ENCODE measurements at regions not wholly inside any gene's neighbourhood (a gene's known extent, or its start where the extent isn't known, plus 50 kb on each side); places are given as distances from the start of the nearest gene placed in this dataset.

DNA sequence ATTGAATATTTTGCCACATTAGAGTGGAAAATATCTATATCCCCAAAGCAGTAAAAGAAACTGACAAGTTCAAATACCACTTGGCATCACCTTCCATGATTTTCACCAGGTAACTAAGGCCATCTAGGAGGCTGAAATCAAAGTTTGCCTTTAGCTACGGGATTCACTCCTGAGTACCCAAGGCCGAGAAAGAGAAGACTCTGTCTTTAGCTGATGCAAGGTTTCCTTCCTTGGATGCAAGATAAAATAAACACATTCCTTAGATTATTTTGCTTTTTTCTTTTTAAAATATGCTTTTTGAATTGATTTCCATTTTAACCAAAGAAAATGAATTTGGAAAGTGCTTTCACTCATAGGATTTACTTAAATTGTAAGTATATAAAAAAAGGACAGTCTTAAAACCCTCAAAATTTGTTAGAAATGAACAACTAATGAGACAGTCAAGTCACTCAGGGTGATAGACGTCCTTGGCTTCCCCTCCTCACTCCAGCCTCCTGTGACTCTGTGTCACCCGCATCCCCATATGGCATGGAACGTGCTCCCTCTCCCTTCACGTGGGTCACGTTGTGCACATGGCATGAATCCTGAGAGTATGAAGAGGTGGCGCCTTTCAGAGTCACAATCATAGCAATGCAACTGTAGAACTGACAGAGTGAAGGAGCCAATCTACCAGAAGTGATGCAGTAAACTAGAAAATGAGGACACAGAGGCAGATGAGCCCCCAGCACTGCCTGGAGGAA lies 148.4 kb downstream of the RTP4 start:
- TF ChIP-seq BCL11A (tag by site-specific recombination; IDR thresholded peaks at IDR 0.05; ENCODE audit: low read depth): no peak
- no peak for TF ChIP-seq CTCF (tag by site-specific recombination; IDR thresholded peaks at IDR 0.05)
- TF ChIP-seq ZNF292 (tag by site-specific recombination; IDR thresholded peaks at IDR 0.05; ENCODE audit: borderline replicate concordance, low read depth): no peak
- TF ChIP-seq ZNF132 (tag by site-specific recombination; IDR thresholded peaks at IDR 0.05; ENCODE audit: borderline replicate concordance): no peak
- TF ChIP-seq ZNF23 (tag by site-specific recombination; IDR thresholded peaks at IDR 0.05; ENCODE audit: borderline replicate concordance): no peak
- TF ChIP-seq, protein P1, sequence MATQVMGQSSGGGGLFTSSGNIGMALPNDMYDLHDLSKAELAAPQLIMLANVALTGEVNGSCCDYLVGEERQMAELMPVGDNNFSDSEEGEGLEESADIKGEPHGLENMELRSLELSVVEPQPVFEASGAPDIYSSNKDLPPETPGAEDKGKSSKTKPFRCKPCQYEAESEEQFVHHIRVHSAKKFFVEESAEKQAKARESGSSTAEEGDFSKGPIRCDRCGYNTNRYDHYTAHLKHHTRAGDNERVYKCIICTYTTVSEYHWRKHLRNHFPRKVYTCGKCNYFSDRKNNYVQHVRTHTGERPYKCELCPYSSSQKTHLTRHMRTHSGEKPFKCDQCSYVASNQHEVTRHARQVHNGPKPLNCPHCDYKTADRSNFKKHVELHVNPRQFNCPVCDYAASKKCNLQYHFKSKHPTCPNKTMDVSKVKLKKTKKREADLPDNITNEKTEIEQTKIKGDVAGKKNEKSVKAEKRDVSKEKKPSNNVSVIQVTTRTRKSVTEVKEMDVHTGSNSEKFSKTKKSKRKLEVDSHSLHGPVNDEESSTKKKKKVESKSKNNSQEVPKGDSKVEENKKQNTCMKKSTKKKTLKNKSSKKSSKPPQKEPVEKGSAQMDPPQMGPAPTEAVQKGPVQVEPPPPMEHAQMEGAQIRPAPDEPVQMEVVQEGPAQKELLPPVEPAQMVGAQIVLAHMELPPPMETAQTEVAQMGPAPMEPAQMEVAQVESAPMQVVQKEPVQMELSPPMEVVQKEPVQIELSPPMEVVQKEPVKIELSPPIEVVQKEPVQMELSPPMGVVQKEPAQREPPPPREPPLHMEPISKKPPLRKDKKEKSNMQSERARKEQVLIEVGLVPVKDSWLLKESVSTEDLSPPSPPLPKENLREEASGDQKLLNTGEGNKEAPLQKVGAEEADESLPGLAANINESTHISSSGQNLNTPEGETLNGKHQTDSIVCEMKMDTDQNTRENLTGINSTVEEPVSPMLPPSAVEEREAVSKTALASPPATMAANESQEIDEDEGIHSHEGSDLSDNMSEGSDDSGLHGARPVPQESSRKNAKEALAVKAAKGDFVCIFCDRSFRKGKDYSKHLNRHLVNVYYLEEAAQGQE (tag by site-specific recombination; IDR thresholded peaks at IDR 0.05): no peak
- TF ChIP-seq, protein P2, sequence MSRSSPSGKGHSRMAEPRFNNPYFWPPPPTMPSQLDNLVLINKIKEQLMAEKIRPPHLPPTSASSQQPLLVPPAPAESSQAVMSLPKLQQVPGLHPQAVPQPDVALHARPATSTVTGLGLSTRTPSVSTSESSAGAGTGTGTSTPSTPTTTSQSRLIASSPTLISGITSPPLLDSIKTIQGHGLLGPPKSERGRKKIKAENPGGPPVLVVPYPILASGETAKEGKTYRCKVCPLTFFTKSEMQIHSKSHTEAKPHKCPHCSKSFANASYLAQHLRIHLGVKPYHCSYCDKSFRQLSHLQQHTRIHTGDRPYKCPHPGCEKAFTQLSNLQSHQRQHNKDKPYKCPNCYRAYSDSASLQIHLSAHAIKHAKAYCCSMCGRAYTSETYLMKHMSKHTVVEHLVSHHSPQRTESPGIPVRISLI (tag by site-specific recombination; IDR thresholded peaks at IDR 0.05): no peak
- TF ChIP-seq, protein P3, sequence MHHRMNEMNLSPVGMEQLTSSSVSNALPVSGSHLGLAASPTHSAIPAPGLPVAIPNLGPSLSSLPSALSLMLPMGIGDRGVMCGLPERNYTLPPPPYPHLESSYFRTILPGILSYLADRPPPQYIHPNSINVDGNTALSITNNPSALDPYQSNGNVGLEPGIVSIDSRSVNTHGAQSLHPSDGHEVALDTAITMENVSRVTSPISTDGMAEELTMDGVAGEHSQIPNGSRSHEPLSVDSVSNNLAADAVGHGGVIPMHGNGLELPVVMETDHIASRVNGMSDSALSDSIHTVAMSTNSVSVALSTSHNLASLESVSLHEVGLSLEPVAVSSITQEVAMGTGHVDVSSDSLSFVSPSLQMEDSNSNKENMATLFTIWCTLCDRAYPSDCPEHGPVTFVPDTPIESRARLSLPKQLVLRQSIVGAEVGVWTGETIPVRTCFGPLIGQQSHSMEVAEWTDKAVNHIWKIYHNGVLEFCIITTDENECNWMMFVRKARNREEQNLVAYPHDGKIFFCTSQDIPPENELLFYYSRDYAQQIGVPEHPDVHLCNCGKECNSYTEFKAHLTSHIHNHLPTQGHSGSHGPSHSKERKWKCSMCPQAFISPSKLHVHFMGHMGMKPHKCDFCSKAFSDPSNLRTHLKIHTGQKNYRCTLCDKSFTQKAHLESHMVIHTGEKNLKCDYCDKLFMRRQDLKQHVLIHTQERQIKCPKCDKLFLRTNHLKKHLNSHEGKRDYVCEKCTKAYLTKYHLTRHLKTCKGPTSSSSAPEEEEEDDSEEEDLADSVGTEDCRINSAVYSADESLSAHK (tag by site-specific recombination; IDR thresholded peaks at IDR 0.05): no peak
- TF ChIP-seq ZBTB1 (tag by site-specific recombination; IDR thresholded peaks at IDR 0.05): no peak
- TF ChIP-seq ZNF791 (tag by site-specific recombination; IDR thresholded peaks at IDR 0.05): no peak

All from HEK293 (cell line).